ENCODE measurements at regions not wholly inside any gene's neighbourhood (a gene's known extent, or its start where the extent isn't known, plus 50 kb on each side); places are given as distances from the start of the nearest gene placed in this dataset.

- no peak for TF ChIP-seq Cebpa-rat (IDR thresholded peaks at IDR 0.05)
- Histone ChIP-seq H3K4me2 (no peak overlapping the region), H3K27me3 (no peaks in the 10 kb centered on the region), H4K20me1 (no peaks in the 10 kb centered on the region), H3K4me1 (0 out of 2 replicates have a peak, but pooled peaks cover 4% of the 10 kb centered on the region), H3K9me3 (no peaks in the 10 kb centered on the region), H3K4me3 (no peak overlapping the region), H3K36me3 (no peaks in the 10 kb centered on the region), H3K9ac (no peak overlapping the region), H3K27ac (no peak overlapping the region)
Measured at GRCh38 chr10:33569702-33570101, 235.2 kb upstream of the NRP1 start.

- H3K9me3 ChIP-seq, result no peaks in the 10 kb centered on the region
- H3K27ac ChIP-seq, result no peak overlapping the region
- no peaks in the 10 kb centered on the region for H3K36me3 ChIP-seq
- H3K4me3 ChIP-seq, result no peak overlapping the region
- H3K4me1 ChIP-seq, result 0 out of 2 replicates have a peak, but pooled peaks cover 4% of the 10 kb centered on the region
- H3K4me2 ChIP-seq, result no peak overlapping the region
- H4K20me1 ChIP-seq, result no peaks in the 10 kb centered on the region
- no peak overlapping the region for H3K9ac ChIP-seq
- no peaks in the 10 kb centered on the region for H3K27me3 ChIP-seq
- no peak for TF ChIP-seq Cebpa-rat (IDR thresholded peaks at IDR 0.05)
Measured at GRCh38 chr10:33566426-33566825, 232.0 kb upstream of the NRP1 start.

GRCh38 chr10:33566001-33566400 is 231.5 kb upstream of the NRP1 start:
- no peak overlapping the region for H3K4me3 ChIP-seq
- no peak overlapping the region for H3K4me2 ChIP-seq
- no peaks in the 10 kb centered on the region for H3K27me3 ChIP-seq
- no peak overlapping the region for H3K9ac ChIP-seq
- H3K27ac ChIP-seq, result no peak overlapping the region
- no peak for TF ChIP-seq Cebpa-rat (IDR thresholded peaks at IDR 0.05)
- H3K9me3 ChIP-seq, result no peaks in the 10 kb centered on the region
- 0 out of 2 replicates have a peak, but pooled peaks cover 4% of the 10 kb centered on the region for H3K4me1 ChIP-seq
- no peaks in the 10 kb centered on the region for H4K20me1 ChIP-seq
- no peaks in the 10 kb centered on the region for H3K36me3 ChIP-seq

- Histone ChIP-seq H3K4me3 (no peak overlapping the region), H3K27ac (no peak overlapping the region)
Measured at GRCh38 chr10:33565231-33565630, 230.8 kb upstream of the NRP1 start.

GRCh38 chr10:33559105-33559504 is 224.6 kb upstream of the NRP1 start:
- Histone ChIP-seq H3K4me2 (no peak overlapping the region), H4K20me1 (no peaks in the 10 kb centered on the region), H3K27me3 (no peaks in the 10 kb centered on the region), H3K27ac (no peak overlapping the region), H3K4me1 (no peaks in the 10 kb centered on the region), H3K9ac (no peak overlapping the region), H3K4me3 (no peak overlapping the region), H3K36me3 (no peaks in the 10 kb centered on the region), H3K9me3 (no peaks in the 10 kb centered on the region)
- TF ChIP-seq Cebpa-rat (IDR thresholded peaks at IDR 0.05), result no peak

More at GRCh38 chr10:33565231-33565630, 230.8 kb upstream of the NRP1 start:
- TF ChIP-seq Cebpa-rat (IDR thresholded peaks at IDR 0.05), result no peak
- Histone ChIP-seq H4K20me1 (no peaks in the 10 kb centered on the region), H3K4me2 (no peak overlapping the region), H3K9ac (no peak overlapping the region), H3K27me3 (no peaks in the 10 kb centered on the region), H3K36me3 (no peaks in the 10 kb centered on the region), H3K4me1 (0 out of 2 replicates have a peak, but pooled peaks cover 4% of the 10 kb centered on the region), H3K9me3 (no peaks in the 10 kb centered on the region)

- Histone ChIP-seq H3K36me3 (no peaks in the 10 kb centered on the region), H3K4me3 (no peak overlapping the region), H3K9ac (no peak overlapping the region), H3K4me1 (no peaks in the 10 kb centered on the region), H3K27me3 (no peaks in the 10 kb centered on the region), H3K4me2 (no peak overlapping the region), H4K20me1 (no peaks in the 10 kb centered on the region), H3K27ac (no peak overlapping the region), H3K9me3 (no peaks in the 10 kb centered on the region)
- TF ChIP-seq Cebpa-rat (IDR thresholded peaks at IDR 0.05), result no peak
Measured at GRCh38 chr10:33557313-33557712, 222.8 kb upstream of the NRP1 start.

- no peaks in the 10 kb centered on the region for H3K36me3 ChIP-seq
- H3K4me2 ChIP-seq, result no peak overlapping the region
- no peaks in the 10 kb centered on the region for H4K20me1 ChIP-seq
- H3K4me1 ChIP-seq, result no peaks in the 10 kb centered on the region
- no peaks in the 10 kb centered on the region for H3K27me3 ChIP-seq
- no peak overlapping the region for H3K27ac ChIP-seq
- H3K9me3 ChIP-seq, result no peaks in the 10 kb centered on the region
- H3K9ac ChIP-seq, result no peak overlapping the region
- no peak for TF ChIP-seq Cebpa-rat (IDR thresholded peaks at IDR 0.05)
- no peak overlapping the region for H3K4me3 ChIP-seq
Measured at GRCh38 chr10:33556620-33557019, 222.2 kb upstream of the NRP1 start.

GRCh38 chr10:33556103-33556502 is 221.6 kb upstream of the NRP1 start:
- Histone ChIP-seq H3K27me3 (no peaks in the 10 kb centered on the region), H4K20me1 (no peaks in the 10 kb centered on the region), H3K36me3 (no peaks in the 10 kb centered on the region), H3K9ac (no peak overlapping the region), H3K4me3 (no peak overlapping the region), H3K9me3 (no peaks in the 10 kb centered on the region), H3K27ac (no peak overlapping the region), H3K4me2 (no peak overlapping the region), H3K4me1 (no peaks in the 10 kb centered on the region)
- TF ChIP-seq Cebpa-rat (IDR thresholded peaks at IDR 0.05), result no peak

- no peaks in the 10 kb centered on the region for H3K27me3 ChIP-seq
- TF ChIP-seq Cebpa-rat (IDR thresholded peaks at IDR 0.05), result no peak
Measured at GRCh38 chr10:33553748-33554571, 219.5 kb upstream of the NRP1 start.

GRCh38 chr10:33552290-33552689 is 217.8 kb upstream of the NRP1 start:
- no peak overlapping the region for H3K9ac ChIP-seq
- H3K4me1 ChIP-seq, result no peaks in the 10 kb centered on the region
- no peak overlapping the region for H3K27ac ChIP-seq
- no peak for TF ChIP-seq Cebpa-rat (IDR thresholded peaks at IDR 0.05)
- H4K20me1 ChIP-seq, result no peaks in the 10 kb centered on the region
- H3K4me3 ChIP-seq, result no peak overlapping the region
- no peaks in the 10 kb centered on the region for H3K9me3 ChIP-seq
- H3K4me2 ChIP-seq, result no peak overlapping the region
- H3K36me3 ChIP-seq, result no peaks in the 10 kb centered on the region
- H3K27me3 ChIP-seq, result no peaks in the 10 kb centered on the region

More at GRCh38 chr10:33553748-33554571, 219.5 kb upstream of the NRP1 start:
- Histone ChIP-seq H3K4me2 (no peak overlapping the region), H3K27ac (no peak overlapping the region), H3K4me3 (no peak overlapping the region), H3K4me1 (no peaks in the 10 kb centered on the region), H3K9ac (no peak overlapping the region), H3K9me3 (no peaks in the 10 kb centered on the region), H4K20me1 (no peaks in the 10 kb centered on the region), H3K36me3 (no peaks in the 10 kb centered on the region)
